ES-I3 (cell line): ENCODE measurements at regions not wholly inside any gene's neighbourhood (a gene's known extent, or its start where the extent isn't known, plus 50 kb on each side); places are given as distances from the start of the nearest gene placed in this dataset.

Source experiments
- H3K36me3 ChIP-seq: 2 replicates; pipeline ENCODE4 v1.6.1; 2013; ENCODE audit warnings: mild to moderate bottlenecking, low read length, control low read depth, moderate library complexity; ENCODE audit not compliant: insufficient read depth
- H3K4me1 ChIP-seq: 2 replicates; pipeline ENCODE4 v1.6.1; 2013; ENCODE audit warnings: mild to moderate bottlenecking, control low read depth, low read length; ENCODE audit not compliant: insufficient read depth
- H3K9ac ChIP-seq: 2 replicates; pipeline ENCODE4 v1.6.1; 2013; ENCODE audit warnings: low read depth, mild to moderate bottlenecking, low read length, moderate library complexity
- H3K9me3 ChIP-seq: 2 replicates; pipeline ENCODE4 v1.6.1; 2013; ENCODE audit warnings: mild to moderate bottlenecking, low read length, moderate library complexity; ENCODE audit not compliant: control insufficient read depth, insufficient read depth

DNA sequence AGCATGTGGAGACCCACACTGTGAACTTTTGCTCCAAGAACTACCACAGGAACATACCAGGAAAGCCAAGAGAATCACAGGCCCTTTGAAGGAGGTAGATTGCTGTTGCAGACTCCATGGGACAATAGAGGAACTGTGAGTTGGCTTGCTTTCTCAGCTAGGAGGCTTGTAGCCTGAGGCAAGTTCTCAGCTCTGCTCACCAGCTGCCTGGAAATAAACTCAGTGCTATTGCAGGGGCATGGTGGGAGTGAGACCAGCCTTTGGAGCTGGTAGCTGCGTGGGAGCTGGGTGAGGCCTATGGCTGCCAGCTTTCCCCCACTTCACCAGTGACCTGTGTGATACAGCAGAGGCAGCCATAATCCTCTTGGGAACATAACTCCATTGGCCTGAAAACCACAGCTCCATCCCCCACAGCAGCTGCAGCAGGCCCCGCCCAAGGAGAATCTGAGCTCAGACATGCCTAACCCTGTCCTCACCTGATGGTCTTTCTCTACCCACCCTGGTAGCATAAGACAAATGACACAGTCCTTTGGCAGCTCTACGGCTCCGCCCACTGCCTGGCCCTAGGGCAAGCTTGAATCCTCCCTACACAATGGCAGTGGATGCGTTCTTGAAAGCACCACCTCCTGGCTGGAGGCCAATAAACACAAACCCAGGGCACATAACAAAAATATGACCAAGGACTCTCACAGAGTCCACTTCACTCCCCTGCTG lies 389.5 kb downstream of the KIF4B start:
- Histone ChIP-seq H3K9me3 (no peaks in the 10 kb centered on the region; the same call in 1 of the 2 replicates), H3K9ac (no peak overlapping the region), H3K4me1 (0 out of 2 replicates have a peak, but pooled peaks cover 3% of the 10 kb centered on the region), H3K36me3 (no peaks in the 10 kb centered on the region)

DNA sequence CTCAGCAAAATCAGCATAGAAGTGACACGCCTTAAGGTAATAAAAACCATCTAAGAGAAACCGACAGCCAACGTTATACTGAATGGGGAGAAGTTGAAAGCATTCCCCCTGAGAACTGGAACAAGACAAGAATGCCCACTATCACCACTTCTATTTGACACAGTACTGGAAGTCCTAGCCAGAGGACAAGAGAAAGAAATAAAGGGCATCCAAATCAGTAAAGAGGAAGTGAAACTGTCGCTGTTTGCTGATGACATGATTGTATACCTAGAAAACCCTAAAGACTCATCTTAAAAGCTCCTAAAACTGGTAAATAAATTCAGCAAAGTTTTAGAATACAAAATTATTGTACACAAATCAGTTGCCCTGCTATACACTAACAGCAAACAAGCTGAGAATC lies 393.3 kb downstream of the KIF4B start:
- H3K9me3 ChIP-seq, result no peaks in the 10 kb centered on the region; the same call in 1 of the 2 replicates
- H3K4me1 ChIP-seq, result 0 out of 2 replicates have a peak, but pooled peaks cover 3% of the 10 kb centered on the region
- no peak overlapping the region for H3K9ac ChIP-seq
- no peaks in the 10 kb centered on the region for H3K36me3 ChIP-seq

DNA sequence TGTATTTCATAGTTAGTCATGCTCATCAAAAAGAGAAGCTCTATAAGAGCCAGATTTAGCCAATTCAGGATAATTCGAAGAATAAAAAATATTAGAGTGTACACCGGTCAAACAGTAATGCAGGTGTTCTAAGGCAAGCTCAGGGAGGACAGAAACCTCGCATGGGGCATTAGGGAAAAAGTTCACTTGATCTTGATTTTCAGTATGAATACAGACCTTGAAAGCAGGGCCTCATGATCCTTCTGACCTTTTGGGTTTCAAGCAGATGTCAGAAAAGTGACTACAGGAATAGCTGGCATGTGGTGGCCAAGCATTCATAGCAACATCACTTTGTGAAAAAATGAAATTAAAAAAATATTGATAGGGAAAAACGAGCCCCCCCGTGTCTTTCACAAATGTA lies 394.9 kb downstream of the KIF4B start:
- Histone ChIP-seq H3K9ac (no peak overlapping the region), H3K9me3 (no peaks in the 10 kb centered on the region; the same call in 1 of the 2 replicates), H3K36me3 (no peaks in the 10 kb centered on the region), H3K4me1 (no peaks in the 10 kb centered on the region)

- Histone ChIP-seq H3K36me3 (no peaks in the 10 kb centered on the region), H3K4me1 (0 out of 2 replicates have a peak, but pooled peaks cover 4% of the 10 kb centered on the region), H3K9me3 (no peaks in the 10 kb centered on the region), H3K9ac (no peak overlapping the region)
These were observed 403.2 kb downstream of the KIF4B start for GRCh38 chr5:155416765-155417164.

DNA sequence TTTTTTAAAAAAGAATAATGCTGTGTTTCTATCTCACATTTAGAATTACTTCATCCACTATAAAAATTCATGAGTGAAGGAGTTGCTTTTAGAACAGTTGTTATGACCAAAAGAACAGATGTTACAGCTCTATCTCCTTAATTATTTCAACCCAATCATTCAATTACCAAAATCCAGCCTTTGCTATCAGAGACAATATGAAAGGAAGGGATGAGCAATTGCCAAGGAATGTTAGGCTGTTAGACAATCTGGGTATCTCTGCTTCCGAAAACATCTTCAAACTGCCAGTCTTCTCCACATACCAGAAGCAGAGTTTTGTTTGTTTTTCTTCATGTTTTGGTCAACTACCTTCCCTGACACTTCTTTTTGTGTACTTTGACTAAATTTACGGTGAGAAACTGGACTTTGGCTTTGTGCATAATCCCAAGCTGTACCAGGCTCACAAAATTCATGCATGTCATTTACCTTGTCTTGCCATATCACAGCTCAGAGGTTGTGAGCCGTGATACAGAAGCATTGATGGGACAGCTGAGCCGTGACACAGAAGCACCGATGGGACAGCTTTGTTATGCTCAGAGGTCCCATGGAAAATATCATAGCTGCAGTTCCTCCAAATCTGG lies 405.5 kb downstream of the KIF4B start:
- 0 out of 2 replicates have a peak, but pooled peaks cover 4% of the 10 kb centered on the region for H3K4me1 ChIP-seq
- H3K9me3 ChIP-seq, result no peaks in the 10 kb centered on the region
- H3K36me3 ChIP-seq, result no peaks in the 10 kb centered on the region
- no peak overlapping the region for H3K9ac ChIP-seq

- Histone ChIP-seq H3K9ac (no peak overlapping the region), H3K36me3 (no peaks in the 10 kb centered on the region), H3K9me3 (no peaks in the 10 kb centered on the region; the same call in 1 of the 2 replicates), H3K4me1 (no peaks in the 10 kb centered on the region)
These were observed 416.6 kb downstream of the KIF4B start for GRCh38 chr5:155430192-155430591.

DNA sequence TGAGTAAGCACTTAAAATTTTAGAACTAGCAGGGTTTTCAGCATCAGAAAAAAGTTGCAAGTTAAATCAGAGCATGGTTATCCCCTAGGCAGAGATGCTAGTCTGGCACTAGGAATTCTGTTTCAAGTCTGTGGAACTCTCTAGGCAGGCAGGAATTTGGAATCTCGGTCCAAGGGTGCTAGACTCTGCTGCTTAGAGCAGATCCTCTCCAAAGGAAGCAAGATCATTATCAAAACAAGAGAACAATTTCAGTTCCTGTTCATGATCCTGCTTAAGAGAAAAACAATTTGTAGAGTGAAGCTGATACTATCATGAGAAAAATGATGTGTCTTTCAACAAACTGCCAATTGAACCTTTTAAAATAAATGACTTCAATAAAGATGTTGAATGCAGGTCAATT lies 420.7 kb downstream of the KIF4B start:
- no peak overlapping the region for H3K9ac ChIP-seq
- H3K9me3 ChIP-seq, result no peaks in the 10 kb centered on the region; the same call in 1 of the 2 replicates
- H3K4me1 ChIP-seq, result no peaks in the 10 kb centered on the region
- H3K36me3 ChIP-seq, result no peaks in the 10 kb centered on the region

DNA sequence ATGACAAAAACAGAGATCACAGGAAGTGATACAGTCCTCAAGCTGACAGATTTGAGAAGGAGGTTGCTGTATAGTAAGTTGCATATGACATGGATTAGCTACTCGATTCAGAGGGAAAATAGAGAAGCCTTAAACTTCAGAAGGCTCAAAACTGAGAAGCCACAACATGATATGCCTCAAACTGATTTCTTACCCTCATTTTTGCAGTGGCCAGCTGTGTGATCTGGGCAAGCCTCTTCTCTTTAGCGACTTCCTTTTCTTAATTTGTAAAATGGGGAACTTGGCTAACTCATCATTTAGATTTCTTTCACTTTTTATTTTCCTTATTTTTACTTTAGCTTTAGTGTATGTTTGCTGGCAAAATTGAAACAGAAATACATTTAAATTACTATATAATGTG lies 421.1 kb downstream of the KIF4B start:
- no peak overlapping the region for H3K9ac ChIP-seq
- no peaks in the 10 kb centered on the region for H3K36me3 ChIP-seq
- H3K9me3 ChIP-seq, result no peaks in the 10 kb centered on the region; the same call in 1 of the 2 replicates
- no peaks in the 10 kb centered on the region for H3K4me1 ChIP-seq

- no peaks in the 10 kb centered on the region for H3K9me3 ChIP-seq
- no peaks in the 10 kb centered on the region for H3K36me3 ChIP-seq
- H3K4me1 ChIP-seq, result no peaks in the 10 kb centered on the region
- H3K9ac ChIP-seq, result no peak overlapping the region
These were observed 428.3 kb downstream of the KIF4B start for GRCh38 chr5:155441849-155442248.

DNA sequence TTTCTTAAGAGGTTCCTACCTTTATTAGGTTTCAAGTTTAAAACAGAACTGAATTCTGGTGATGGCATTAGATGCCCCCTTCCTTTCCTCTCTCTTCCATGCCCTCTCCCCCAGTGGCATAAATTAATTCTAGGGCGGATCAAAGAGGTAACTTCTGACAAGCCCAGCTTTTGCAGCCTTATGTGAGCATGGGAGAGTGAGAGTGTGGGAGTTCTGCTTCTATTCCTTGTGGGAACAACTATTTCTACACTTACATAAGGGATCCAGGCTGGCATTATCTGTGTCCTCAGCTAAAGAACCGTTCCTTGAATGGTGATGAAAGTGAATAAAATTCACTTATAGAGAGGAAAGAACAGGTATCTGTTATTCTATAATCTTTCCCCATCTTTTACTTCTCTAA lies 437.6 kb downstream of the KIF4B start:
- Histone ChIP-seq H3K9ac (no peak overlapping the region), H3K9me3 (no peaks in the 10 kb centered on the region), H3K36me3 (no peaks in the 10 kb centered on the region), H3K4me1 (no peaks in the 10 kb centered on the region)

DNA sequence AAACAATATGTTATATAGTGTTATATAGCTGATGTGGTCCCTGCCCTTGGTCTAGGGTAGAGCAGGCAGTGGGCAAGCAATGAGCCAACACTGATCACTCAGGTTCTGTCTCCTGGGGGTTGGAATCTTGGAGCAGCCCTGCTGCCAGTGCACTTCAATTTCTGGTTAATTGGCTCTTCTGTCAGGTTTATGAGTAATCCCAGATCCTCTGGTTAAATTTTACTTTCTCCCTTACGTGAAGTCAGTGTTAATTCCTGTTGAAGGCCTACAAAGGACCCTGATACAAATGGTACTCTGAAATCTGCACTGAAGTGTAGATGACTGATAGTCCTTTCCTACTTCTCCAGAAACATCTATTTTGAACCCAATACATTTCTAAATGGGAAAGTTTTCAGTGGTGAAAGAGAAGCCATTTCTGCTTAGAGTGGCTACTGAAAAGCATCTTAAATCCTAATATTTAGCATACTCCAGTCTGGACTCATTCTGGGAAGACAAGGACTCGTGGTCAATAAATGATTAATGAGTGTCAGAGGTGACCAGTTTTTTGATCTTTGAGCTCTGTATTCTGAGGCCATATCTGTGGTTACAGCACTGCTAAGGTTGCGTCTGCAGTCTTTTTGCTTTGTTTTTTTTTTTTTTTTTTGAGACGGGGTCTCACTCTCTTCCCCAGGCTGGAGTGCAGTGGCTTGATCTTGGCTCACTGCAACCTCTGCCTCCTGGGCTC lies 442.4 kb downstream of the KIF4B start:
- Histone ChIP-seq H3K36me3 (no peaks in the 10 kb centered on the region), H3K4me1 (no peaks in the 10 kb centered on the region), H3K9ac (no peak overlapping the region), H3K9me3 (no peaks in the 10 kb centered on the region)

- no peak overlapping the region for H3K9ac ChIP-seq
- H3K36me3 ChIP-seq, result no peaks in the 10 kb centered on the region
- H3K9me3 ChIP-seq, result no peaks in the 10 kb centered on the region
- no peaks in the 10 kb centered on the region for H3K4me1 ChIP-seq
These were observed 446.4 kb downstream of the KIF4B start for GRCh38 chr5:155459889-155460500.

DNA sequence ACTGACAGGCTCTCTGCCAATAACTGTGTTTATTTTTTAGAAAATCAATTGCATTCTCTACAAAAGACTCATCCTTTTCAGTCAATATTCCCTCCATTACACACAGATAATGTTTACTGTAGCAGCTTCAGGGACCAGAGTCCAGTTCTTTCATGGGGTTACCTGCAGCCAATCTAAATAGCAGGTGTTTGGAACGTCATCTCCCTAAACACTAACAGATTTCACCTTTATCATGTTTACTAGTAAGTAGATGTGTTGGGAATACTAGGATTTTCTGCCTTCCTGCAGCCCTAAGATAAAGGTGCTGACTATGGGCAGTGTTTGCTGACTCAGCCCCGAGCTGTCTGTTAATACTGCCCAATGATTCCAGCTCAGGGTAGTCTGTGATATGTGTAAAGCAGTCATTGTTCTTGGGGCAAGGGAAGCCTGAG lies 447.0 kb downstream of the KIF4B start:
- no peaks in the 10 kb centered on the region for H3K9me3 ChIP-seq
- H3K9ac ChIP-seq, result no peak overlapping the region
- H3K4me1 ChIP-seq, result no peaks in the 10 kb centered on the region
- H3K36me3 ChIP-seq, result no peaks in the 10 kb centered on the region

GRCh38 chr5:155461304-155461703 lies 447.7 kb downstream of the KIF4B start:
- H3K9ac ChIP-seq, result no peak overlapping the region
- no peaks in the 10 kb centered on the region for H3K36me3 ChIP-seq
- H3K9me3 ChIP-seq, result no peaks in the 10 kb centered on the region
- no peaks in the 10 kb centered on the region for H3K4me1 ChIP-seq
